Mesothelial cell of epicardium (in vitro differentiated cells): ENCODE measurements at regions not wholly inside any gene's neighbourhood (a gene's known extent, or its start where the extent isn't known, plus 50 kb on each side); places are given as distances from the start of the nearest gene placed in this dataset.

Experiments used
- DNase-seq, 2 experiments: peaks; one replicate each; pipeline ENCODE4 v3.0.0; 2021; ENCODE audit warnings: low spot score in 2 of 2; ENCODE audit not compliant: unreplicated experiment in 2 of 2
- H3K27ac Mint-ChIP-seq: 2 replicates; pipeline ENCODE4 v1.8.0; 2021; ENCODE audit warnings: mixed read lengths
- H3K27me3 Mint-ChIP-seq: 2 replicates; pipeline ENCODE4 v1.8.0; 2021; ENCODE audit warnings: low read depth, mixed read lengths
- H3K36me3 Mint-ChIP-seq: 2 replicates; pipeline ENCODE4 v1.8.0; 2021; ENCODE audit warnings: mixed read lengths
- H3K4me1 Mint-ChIP-seq: 2 replicates; pipeline ENCODE4 v1.8.0; 2021; ENCODE audit warnings: mixed read lengths
- H3K4me3 Mint-ChIP-seq: 2 replicates; pipeline ENCODE4 v1.8.0; 2021; ENCODE audit warnings: mild to moderate bottlenecking, moderate library complexity, mixed read lengths
- H3K9me3 Mint-ChIP-seq: 2 replicates; pipeline ENCODE4 v1.8.0; 2021; ENCODE audit warnings: mixed read lengths
- CTCF ChIP-seq: fragments of 200-600 bp; sonication (generic); IDR thresholded peaks from one replicate; pipeline ENCODE4 v1.5.0; 2021; ENCODE audit warnings: antibody characterized with exemption; ENCODE audit not compliant: unreplicated experiment

GRCh38 chr2:117401582-117401981, 412.9 kb upstream of the DDX18 start:
- H3K4me3 Mint-ChIP-seq = no peak overlapping the region
- TF ChIP-seq CTCF = no peak
- H3K27me3 Mint-ChIP-seq = no peaks in the 10 kb centered on the region
- no peak for DNase-seq
- no peaks in the 10 kb centered on the region for H3K36me3 Mint-ChIP-seq
- peak overlapping the region; percentile 26 for H3K27ac Mint-ChIP-seq
- H3K4me1 Mint-ChIP-seq = peaks cover 12% of the 10 kb centered on the region
- no peaks in the 10 kb centered on the region for H3K9me3 Mint-ChIP-seq

GRCh38 chr2:117406443-117406842, 408.0 kb upstream of the DDX18 start:
- no peak for TF ChIP-seq CTCF
- no peaks in the 10 kb centered on the region for H3K36me3 Mint-ChIP-seq

GRCh38 chr2:117407746-117408145, 406.7 kb upstream of the DDX18 start:
- H3K36me3 Mint-ChIP-seq = no peaks in the 10 kb centered on the region
- H3K4me1 Mint-ChIP-seq = no peaks in the 10 kb centered on the region
- no peak for DNase-seq
- no peaks in the 10 kb centered on the region for H3K27me3 Mint-ChIP-seq
- H3K9me3 Mint-ChIP-seq = no peaks in the 10 kb centered on the region
- TF ChIP-seq CTCF = no peak
- no peak overlapping the region for H3K4me3 Mint-ChIP-seq
- H3K27ac Mint-ChIP-seq = no peak overlapping the region

More at GRCh38 chr2:117406443-117406842, 408.0 kb upstream of the DDX18 start:
- Mint-ChIP-seq H3K4me3 (no peak overlapping the region), H3K9me3 (no peaks in the 10 kb centered on the region), H3K27ac (no peak overlapping the region), H3K4me1 (peaks cover 6% of the 10 kb centered on the region), H3K27me3 (no peaks in the 10 kb centered on the region)
- DNase-seq = no peak

- Mint-ChIP-seq H3K36me3 (no peaks in the 10 kb centered on the region), H3K27me3 (no peaks in the 10 kb centered on the region), H3K4me3 (no peak overlapping the region), H3K27ac (no peak overlapping the region), H3K9me3 (peaks cover 3% of the 10 kb centered on the region), H3K4me1 (no peaks in the 10 kb centered on the region)
- no peak for TF ChIP-seq CTCF
- no peak for DNase-seq
Observed at GRCh38 chr2:117409443-117409842, 405.0 kb upstream of the DDX18 start.

GRCh38 chr2:117411983-117412382, 402.5 kb upstream of the DDX18 start:
- Mint-ChIP-seq H3K4me1 (no peaks in the 10 kb centered on the region), H3K27ac (no peak overlapping the region), H3K4me3 (no peak overlapping the region), H3K36me3 (no peaks in the 10 kb centered on the region), H3K9me3 (peaks cover 16% of the 10 kb centered on the region), H3K27me3 (no peaks in the 10 kb centered on the region)
- DNase-seq = no peak
- peak; percentile 29 for TF ChIP-seq CTCF

GRCh38 chr2:117432746-117433145, 381.7 kb upstream of the DDX18 start:
- no peak overlapping the region for H3K27ac Mint-ChIP-seq
- no peak for DNase-seq
- no peak for TF ChIP-seq CTCF
- H3K4me3 Mint-ChIP-seq = no peak overlapping the region
- H3K36me3 Mint-ChIP-seq = no peaks in the 10 kb centered on the region
- H3K4me1 Mint-ChIP-seq = peaks cover 35% of the 10 kb centered on the region
- H3K27me3 Mint-ChIP-seq = no peaks in the 10 kb centered on the region
- no peaks in the 10 kb centered on the region for H3K9me3 Mint-ChIP-seq
